Neural crest cell (in vitro differentiated cells): ENCODE measurements at regions not wholly inside any gene's neighbourhood (a gene's known extent, or its start where the extent isn't known, plus 50 kb on each side); places are given as distances from the start of the nearest gene placed in this dataset.

Source experiments
- DNase-seq: peaks from one replicate; pipeline ENCODE4 v3.0.0; 2021; ENCODE audit warnings: low read depth, mixed read lengths, low spot score
- H3K27ac Mint-ChIP-seq: one replicate; pipeline ENCODE4 v1.8.0; 2021; ENCODE audit warnings: mild to moderate bottlenecking, mixed read lengths; ENCODE audit not compliant: unreplicated experiment
- H3K27me3 Mint-ChIP-seq: 2 replicates; pipeline ENCODE4 v1.8.0; 2021; ENCODE audit warnings: low read depth, mild to moderate bottlenecking, mixed read lengths
- H3K36me3 Mint-ChIP-seq: 2 replicates; pipeline ENCODE4 v1.8.0; 2021; ENCODE audit warnings: low read depth, mild to moderate bottlenecking, mixed read lengths
- H3K4me1 Mint-ChIP-seq: 2 replicates; pipeline ENCODE4 v1.8.0; 2021; ENCODE audit warnings: mixed read lengths
- H3K4me3 Mint-ChIP-seq: one replicate; pipeline ENCODE4 v1.8.0; 2021; ENCODE audit warnings: mild to moderate bottlenecking, mixed read lengths
- H3K9me3 Mint-ChIP-seq: 2 replicates; pipeline ENCODE4 v1.8.0; 2021; ENCODE audit warnings: mixed read lengths
- TF ChIP-seq, protein P1 (sequence below): fragments of 200-600 bp; sonication (generic); conservative IDR thresholded peaks from 2 replicates; pipeline ENCODE4 v1.5.0; 2021; ENCODE audit warnings: antibody characterized with exemption, mild to moderate bottlenecking

DNA sequence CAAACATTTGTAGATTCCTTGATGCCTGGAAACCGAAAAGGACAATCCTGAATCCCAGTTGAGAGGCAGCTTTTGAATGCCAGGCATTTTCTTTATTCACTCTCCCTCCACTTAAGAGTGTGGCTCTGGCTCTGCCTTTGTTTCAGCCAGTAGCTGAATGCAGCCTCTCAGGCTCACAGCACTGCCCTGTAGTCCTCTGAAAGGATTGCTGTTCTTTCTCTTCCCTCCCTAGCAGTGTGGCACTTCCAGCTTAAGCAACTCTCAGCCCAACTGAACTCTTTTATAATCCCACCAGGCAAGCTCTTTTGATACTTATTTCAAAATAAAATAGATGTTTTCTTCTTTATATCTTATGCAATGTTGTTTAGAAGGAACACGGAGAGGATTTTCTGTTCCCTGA is 415.6 kb downstream of the GJA1 start:
- H3K9me3 Mint-ChIP-seq, result peaks cover 4% of the 10 kb centered on the region
- peak overlapping the region; percentile 34 for H3K4me3 Mint-ChIP-seq
- peak overlapping the region; percentile 78 for H3K27ac Mint-ChIP-seq
- peaks cover 50% of the 10 kb centered on the region for H3K4me1 Mint-ChIP-seq
- H3K36me3 Mint-ChIP-seq, result no peaks in the 10 kb centered on the region
- TF ChIP-seq, protein P1, sequence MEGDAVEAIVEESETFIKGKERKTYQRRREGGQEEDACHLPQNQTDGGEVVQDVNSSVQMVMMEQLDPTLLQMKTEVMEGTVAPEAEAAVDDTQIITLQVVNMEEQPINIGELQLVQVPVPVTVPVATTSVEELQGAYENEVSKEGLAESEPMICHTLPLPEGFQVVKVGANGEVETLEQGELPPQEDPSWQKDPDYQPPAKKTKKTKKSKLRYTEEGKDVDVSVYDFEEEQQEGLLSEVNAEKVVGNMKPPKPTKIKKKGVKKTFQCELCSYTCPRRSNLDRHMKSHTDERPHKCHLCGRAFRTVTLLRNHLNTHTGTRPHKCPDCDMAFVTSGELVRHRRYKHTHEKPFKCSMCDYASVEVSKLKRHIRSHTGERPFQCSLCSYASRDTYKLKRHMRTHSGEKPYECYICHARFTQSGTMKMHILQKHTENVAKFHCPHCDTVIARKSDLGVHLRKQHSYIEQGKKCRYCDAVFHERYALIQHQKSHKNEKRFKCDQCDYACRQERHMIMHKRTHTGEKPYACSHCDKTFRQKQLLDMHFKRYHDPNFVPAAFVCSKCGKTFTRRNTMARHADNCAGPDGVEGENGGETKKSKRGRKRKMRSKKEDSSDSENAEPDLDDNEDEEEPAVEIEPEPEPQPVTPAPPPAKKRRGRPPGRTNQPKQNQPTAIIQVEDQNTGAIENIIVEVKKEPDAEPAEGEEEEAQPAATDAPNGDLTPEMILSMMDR, result no peak
- H3K27me3 Mint-ChIP-seq, result no peaks in the 10 kb centered on the region
- DNase-seq, result peak; percentile 26

DNA sequence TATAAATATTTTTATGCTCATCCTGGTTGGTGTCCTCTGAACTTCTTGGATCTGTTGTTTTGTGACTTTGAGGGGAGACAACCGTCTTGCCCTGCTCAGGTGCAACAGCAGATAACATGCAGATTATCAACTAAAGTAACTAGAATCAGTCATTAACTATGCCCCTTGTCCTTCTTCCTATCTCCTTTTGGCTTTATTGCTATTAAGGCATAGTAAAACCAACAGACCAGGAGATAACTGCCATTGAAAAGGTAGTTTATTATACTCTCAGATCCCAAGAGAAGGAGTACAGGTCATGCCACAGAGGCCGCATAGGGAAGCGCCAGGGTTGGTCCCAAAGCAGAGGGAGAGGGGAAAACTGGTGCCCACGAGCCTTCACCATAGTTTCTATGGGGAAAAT is 418.2 kb downstream of the GJA1 start:
- Mint-ChIP-seq H3K27ac (no peak overlapping the region), H3K4me1 (peaks cover 55% of the 10 kb centered on the region), H3K4me3 (no peak overlapping the region), H3K36me3 (no peaks in the 10 kb centered on the region), H3K27me3 (no peaks in the 10 kb centered on the region), H3K9me3 (peaks cover 4% of the 10 kb centered on the region)
- TF ChIP-seq, protein P1, result no peak
- no peak for DNase-seq

DNA sequence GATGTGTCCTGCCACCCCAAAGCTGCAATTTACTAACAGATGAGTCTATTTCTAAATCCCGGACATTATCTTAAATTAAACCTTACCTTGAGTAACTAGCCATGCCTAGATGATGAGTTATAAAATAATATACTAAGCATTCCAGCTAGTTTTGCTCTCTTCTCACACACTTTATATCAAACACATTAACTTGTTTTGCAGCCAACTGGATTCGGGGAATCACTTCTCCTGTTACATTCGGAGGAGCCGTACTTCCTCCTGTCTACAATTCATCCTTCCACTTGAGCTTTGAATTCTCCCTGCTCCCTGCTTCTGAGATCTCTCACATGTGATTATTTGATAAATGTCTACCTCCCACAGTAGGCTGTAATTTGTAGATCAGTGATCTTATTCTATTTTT is 420.1 kb downstream of the GJA1 start:
- no peak for DNase-seq
- H3K27ac Mint-ChIP-seq, result no peak overlapping the region
- no peak overlapping the region for H3K4me3 Mint-ChIP-seq
- H3K36me3 Mint-ChIP-seq, result no peaks in the 10 kb centered on the region
- peaks cover 4% of the 10 kb centered on the region for H3K9me3 Mint-ChIP-seq
- TF ChIP-seq, protein P1, result no peak
- H3K4me1 Mint-ChIP-seq, result peaks cover 40% of the 10 kb centered on the region
- no peaks in the 10 kb centered on the region for H3K27me3 Mint-ChIP-seq

DNA sequence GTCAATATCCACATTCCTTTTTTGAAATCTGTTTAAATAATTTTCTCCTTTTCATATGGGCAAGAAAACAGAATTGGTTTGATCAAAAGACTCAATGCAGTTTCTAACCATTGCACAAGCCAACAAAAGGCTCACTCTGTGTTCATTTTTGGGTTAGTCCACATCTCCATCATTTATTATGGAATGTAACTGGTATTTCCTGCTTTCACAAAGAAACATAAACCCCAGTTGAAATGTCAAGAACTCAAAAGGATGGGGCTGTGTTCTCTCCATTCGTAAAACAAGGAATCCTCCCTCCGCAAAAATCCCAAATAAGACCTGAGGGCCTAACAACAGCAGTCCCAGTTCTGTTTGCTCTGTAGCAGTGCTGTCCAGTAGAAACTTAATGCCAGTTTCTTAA is 420.9 kb downstream of the GJA1 start:
- no peak overlapping the region for H3K4me3 Mint-ChIP-seq
- H3K4me1 Mint-ChIP-seq, result peaks cover 33% of the 10 kb centered on the region
- TF ChIP-seq, protein P1, result no peak
- no peaks in the 10 kb centered on the region for H3K27me3 Mint-ChIP-seq
- no peaks in the 10 kb centered on the region for H3K9me3 Mint-ChIP-seq
- peaks cover 1% of the 10 kb centered on the region for H3K36me3 Mint-ChIP-seq
- H3K27ac Mint-ChIP-seq, result no peak overlapping the region
- no peak for DNase-seq

DNA sequence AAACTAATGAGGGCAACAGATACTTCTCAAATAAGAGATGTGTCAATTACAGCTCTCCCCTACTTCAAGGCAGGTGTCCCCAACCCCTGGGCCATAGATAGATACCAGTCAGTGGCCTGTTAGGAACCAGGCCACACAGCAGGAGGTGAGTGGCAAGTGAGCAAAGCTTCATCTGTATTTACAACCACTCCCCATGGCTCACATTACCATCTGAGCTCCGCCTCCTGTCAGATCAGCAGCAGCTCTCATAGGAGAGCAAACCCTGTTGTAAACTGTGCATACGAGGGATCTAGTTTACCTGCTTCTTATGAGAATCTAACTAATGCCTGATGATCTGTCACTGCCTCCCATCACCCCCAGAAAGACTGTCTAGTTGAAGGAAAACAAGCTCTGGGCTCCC is 422.1 kb downstream of the GJA1 start:
- DNase-seq, result no peak
- H3K27me3 Mint-ChIP-seq, result no peaks in the 10 kb centered on the region
- H3K4me3 Mint-ChIP-seq, result no peak overlapping the region
- peaks cover 5% of the 10 kb centered on the region for H3K9me3 Mint-ChIP-seq
- peaks cover 7% of the 10 kb centered on the region for H3K36me3 Mint-ChIP-seq
- TF ChIP-seq, protein P1, result no peak
- peak overlapping the region; percentile 64 for H3K27ac Mint-ChIP-seq
- H3K4me1 Mint-ChIP-seq, result peaks cover 22% of the 10 kb centered on the region

DNA sequence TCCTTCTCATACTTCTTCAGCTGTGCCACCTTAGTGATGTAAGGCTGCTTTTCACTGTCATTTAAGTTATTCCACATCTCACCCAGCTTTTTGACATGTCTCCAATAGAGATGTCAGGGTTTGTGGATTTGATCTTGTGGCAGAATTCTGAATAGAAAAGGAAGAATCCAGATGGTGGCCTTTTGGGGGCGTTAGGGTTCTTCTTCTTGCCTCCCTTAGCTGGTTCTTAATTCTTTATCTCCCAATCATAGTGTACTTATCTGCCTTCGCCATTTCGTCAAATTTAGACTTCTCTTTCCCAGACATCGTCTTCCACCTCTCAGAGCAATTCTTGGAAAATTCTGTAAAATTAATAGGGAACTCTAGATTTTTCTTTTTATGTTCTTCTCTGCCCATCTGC is 422.9 kb downstream of the GJA1 start:
- peaks cover 7% of the 10 kb centered on the region for H3K36me3 Mint-ChIP-seq
- no peaks in the 10 kb centered on the region for H3K27me3 Mint-ChIP-seq
- peaks cover 5% of the 10 kb centered on the region for H3K9me3 Mint-ChIP-seq
- no peak overlapping the region for H3K4me3 Mint-ChIP-seq
- H3K27ac Mint-ChIP-seq, result no peak overlapping the region
- no peak for DNase-seq
- TF ChIP-seq, protein P1, result no peak
- H3K4me1 Mint-ChIP-seq, result peaks cover 22% of the 10 kb centered on the region
